Osteoblast (primary cell): ENCODE measurements at regions not wholly inside any gene's neighbourhood (a gene's known extent, or its start where the extent isn't known, plus 50 kb on each side); places are given as distances from the start of the nearest gene placed in this dataset.
"Not testable (repeated sequence)": the region's sequence is repeated elsewhere in the genome, so short reads cannot be mapped to it uniquely, and the experiment has no call there.

Source experiments
- DNase-seq: peaks from one replicate; pipeline ENCODE4 v3.0.0; 2011; ENCODE audit warnings: low spot score, mixed read lengths; ENCODE audit not compliant: insufficient read length; ENCODE audit errors: missing footprints
- H2AFZ ChIP-seq: 2 replicates; pipeline ENCODE4 v1.6.0; 2011; ENCODE audit warnings: mild to moderate bottlenecking, low read length
- H3K27ac ChIP-seq: 2 replicates; pipeline ENCODE4 v1.5.1; 2011; ENCODE audit warnings: mild to moderate bottlenecking, low read depth, low read length, moderate library complexity
- H3K27me3 ChIP-seq: 2 replicates; pipeline ENCODE4 v1.6.0; 2012; ENCODE audit warnings: mild to moderate bottlenecking, control low read depth, inconsistent platforms, low read length, moderate library complexity; ENCODE audit not compliant: insufficient read depth
- H3K36me3 ChIP-seq: 2 replicates; pipeline ENCODE4 v1.5.1; 2011; ENCODE audit warnings: mild to moderate bottlenecking, low read length, control low read depth, moderate library complexity; ENCODE audit not compliant: insufficient read depth
- H3K4me1 ChIP-seq: 2 replicates; pipeline ENCODE4 v1.5.1; 2011; ENCODE audit warnings: mild to moderate bottlenecking, low read length, control low read depth, moderate library complexity; ENCODE audit not compliant: insufficient read depth
- H3K4me2 ChIP-seq: 2 replicates; pipeline ENCODE4 v1.6.0; 2011; ENCODE audit warnings: mild to moderate bottlenecking, low read length; ENCODE audit not compliant: insufficient read depth
- H3K4me3 ChIP-seq: fragments of 200-600 bp; sonication (generic); 3 replicates; pipeline ENCODE4 v1.5.1; 2012; ENCODE audit warnings: mild to moderate bottlenecking, low read length, inconsistent platforms; ENCODE audit not compliant: insufficient read depth
- H3K79me2 ChIP-seq: 2 replicates; pipeline ENCODE4 v1.6.0; 2012; ENCODE audit warnings: mild to moderate bottlenecking, low read length, control low read depth, inconsistent platforms; ENCODE audit not compliant: insufficient read depth
- H3K9me3 ChIP-seq: 2 replicates; pipeline ENCODE4 v1.5.1; 2011; ENCODE audit warnings: low read depth, low read length, control low read depth
- H4K20me1 ChIP-seq: 2 replicates; pipeline ENCODE4 v1.6.0; 2012; ENCODE audit warnings: mild to moderate bottlenecking, low read length, control low read depth; ENCODE audit not compliant: insufficient read depth
- TF ChIP-seq, protein P1 (sequence below): IDR thresholded peaks from 2 replicates; pipeline ENCODE4 v1.5.1; 2011; ENCODE audit warnings: mild to moderate bottlenecking, low read depth, low read length, moderate library complexity; ENCODE audit errors: extremely low read depth

DNA sequence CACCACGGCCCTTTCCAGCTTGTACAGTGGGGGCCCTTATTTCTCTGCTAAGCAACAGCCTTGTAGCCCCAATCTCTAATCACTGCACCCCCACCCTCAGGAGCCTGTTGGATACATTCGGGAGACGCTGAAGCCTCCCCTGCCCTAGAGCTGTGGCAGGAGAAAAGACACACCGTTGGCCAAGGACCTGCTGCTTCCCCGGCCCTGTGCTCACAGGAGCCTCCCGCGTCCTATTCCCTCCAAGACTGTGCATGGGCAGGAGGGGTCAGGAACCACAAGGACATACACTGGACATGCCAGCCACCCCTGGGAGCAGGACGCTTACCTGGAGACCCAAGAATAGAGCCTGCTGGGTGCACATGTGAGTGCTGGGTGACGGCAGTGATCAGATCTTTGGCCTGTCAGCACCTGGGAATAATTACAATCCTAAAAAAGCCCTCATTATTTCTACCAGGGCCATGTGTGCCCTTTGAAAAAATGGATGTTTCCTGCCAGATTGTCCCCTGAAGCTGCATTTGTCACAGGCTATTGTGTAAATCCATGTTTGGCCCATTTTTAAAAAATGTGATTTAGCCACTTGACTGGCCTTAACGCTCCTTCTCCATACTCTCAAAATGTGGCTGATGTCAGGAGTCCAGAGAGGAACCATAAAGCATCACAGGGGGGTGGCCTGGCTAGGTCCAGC lies 590.6 kb downstream of the MATN1 start:
- DNase-seq: no peak

DNA sequence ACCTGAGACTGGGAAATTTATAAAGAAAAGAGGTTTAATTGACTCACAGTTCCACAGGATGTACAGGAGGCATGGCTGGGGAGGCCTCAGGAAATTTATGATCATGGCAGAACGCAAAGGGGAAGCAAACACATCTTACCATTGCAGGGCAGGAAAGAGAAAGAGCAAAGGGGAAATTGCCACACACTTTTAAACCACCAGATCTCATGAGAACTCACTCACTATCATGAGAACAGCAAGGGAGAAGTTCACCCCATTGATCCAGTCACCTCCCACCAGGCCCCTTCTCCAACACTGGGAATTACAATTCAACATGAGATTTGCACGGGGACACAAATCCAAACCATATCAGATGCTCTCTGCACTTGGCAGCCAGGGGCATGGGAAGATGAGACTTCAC lies 592.8 kb downstream of the MATN1 start:
- not testable (repeated sequence) for H3K4me3 ChIP-seq, H3K9me3 ChIP-seq, H3K4me1 ChIP-seq, H3K27me3 ChIP-seq, H2AFZ ChIP-seq, H4K20me1 ChIP-seq, H3K36me3 ChIP-seq, H3K79me2 ChIP-seq, H3K4me2 ChIP-seq, H3K27ac ChIP-seq, DNase-seq

More for the DNA sequence above, 590.6 kb downstream of the MATN1 start:
- no peak overlapping the region for H2AFZ ChIP-seq
- TF ChIP-seq, protein P1, sequence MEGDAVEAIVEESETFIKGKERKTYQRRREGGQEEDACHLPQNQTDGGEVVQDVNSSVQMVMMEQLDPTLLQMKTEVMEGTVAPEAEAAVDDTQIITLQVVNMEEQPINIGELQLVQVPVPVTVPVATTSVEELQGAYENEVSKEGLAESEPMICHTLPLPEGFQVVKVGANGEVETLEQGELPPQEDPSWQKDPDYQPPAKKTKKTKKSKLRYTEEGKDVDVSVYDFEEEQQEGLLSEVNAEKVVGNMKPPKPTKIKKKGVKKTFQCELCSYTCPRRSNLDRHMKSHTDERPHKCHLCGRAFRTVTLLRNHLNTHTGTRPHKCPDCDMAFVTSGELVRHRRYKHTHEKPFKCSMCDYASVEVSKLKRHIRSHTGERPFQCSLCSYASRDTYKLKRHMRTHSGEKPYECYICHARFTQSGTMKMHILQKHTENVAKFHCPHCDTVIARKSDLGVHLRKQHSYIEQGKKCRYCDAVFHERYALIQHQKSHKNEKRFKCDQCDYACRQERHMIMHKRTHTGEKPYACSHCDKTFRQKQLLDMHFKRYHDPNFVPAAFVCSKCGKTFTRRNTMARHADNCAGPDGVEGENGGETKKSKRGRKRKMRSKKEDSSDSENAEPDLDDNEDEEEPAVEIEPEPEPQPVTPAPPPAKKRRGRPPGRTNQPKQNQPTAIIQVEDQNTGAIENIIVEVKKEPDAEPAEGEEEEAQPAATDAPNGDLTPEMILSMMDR: no peak
- H3K4me3 ChIP-seq: no peak overlapping the region
- H4K20me1 ChIP-seq: no peaks in the 10 kb centered on the region
- no peaks in the 10 kb centered on the region for H3K36me3 ChIP-seq
- no peaks in the 10 kb centered on the region for H3K27me3 ChIP-seq
- no peaks in the 10 kb centered on the region for H3K9me3 ChIP-seq
- no peak overlapping the region for H3K27ac ChIP-seq
- no peaks in the 10 kb centered on the region for H3K4me1 ChIP-seq
- H3K79me2 ChIP-seq: no peaks in the 10 kb centered on the region
- H3K4me2 ChIP-seq: no peak overlapping the region

DNA sequence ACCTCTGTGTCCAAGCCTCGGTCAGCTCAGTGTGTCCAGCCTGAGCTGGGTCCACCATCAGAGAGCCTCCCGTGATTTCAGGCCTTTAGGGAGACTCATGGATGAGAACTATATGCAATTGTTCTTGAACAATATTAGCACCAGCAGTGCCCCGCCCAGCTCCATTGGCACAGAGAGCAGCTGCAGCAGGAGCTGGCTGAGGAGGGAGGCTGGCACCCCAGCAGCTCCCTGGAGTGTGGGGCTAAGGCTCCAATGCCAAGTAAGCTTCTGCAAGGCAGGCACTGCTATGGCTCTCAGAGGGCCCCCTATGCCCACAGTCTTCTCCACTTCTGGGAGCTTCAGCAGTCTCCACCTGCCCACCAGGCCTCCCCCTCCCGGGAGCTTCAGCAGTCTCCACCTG lies 593.3 kb downstream of the MATN1 start:
- H3K27ac ChIP-seq: no peak overlapping the region
- no peaks in the 10 kb centered on the region for H4K20me1 ChIP-seq
- H3K4me2 ChIP-seq: no peak overlapping the region
- no peaks in the 10 kb centered on the region for H3K36me3 ChIP-seq
- H3K4me1 ChIP-seq: no peaks in the 10 kb centered on the region
- DNase-seq: no peak
- TF ChIP-seq, protein P1: no peak
- H3K4me3 ChIP-seq: no peak overlapping the region
- no peak overlapping the region for H2AFZ ChIP-seq
- no peaks in the 10 kb centered on the region for H3K9me3 ChIP-seq
- H3K79me2 ChIP-seq: no peaks in the 10 kb centered on the region
- H3K27me3 ChIP-seq: no peaks in the 10 kb centered on the region

DNA sequence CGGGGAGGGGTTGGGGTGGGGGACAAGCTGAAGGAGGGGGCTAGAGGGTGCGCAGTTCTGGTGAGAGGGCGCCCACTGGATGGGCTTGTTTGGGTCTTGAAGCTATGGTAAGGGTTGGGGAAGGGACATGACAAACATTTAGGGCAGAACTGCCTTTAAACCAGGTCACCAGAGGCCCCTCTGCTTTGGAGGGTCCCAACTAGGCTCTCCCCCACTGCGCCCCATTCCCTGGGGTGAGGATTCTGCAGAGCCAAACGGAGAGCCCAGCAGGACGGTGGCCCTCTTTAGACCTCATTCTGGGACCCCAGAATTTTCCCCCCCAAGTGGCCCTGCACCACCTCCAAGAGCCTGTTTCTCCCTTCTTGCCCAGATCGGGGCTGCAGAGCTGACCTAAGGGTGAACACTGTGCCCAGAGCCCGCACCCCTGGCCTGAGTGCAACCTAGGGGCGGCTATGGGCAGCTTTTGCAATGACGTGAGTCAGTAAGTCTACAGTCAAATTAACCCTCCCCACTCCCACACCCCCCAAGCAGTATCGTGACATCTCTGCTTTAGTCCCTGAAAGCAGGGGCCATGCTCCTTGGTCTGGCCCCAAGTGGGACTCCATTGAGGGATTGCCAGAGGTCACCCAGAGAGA lies 593.8 kb downstream of the MATN1 start:
- TF ChIP-seq, protein P1: no peak
- H3K4me2 ChIP-seq: no peak overlapping the region
- H3K4me1 ChIP-seq: no peaks in the 10 kb centered on the region

More for the DNA sequence above, 593.8 kb downstream of the MATN1 start:
- Histone ChIP-seq H4K20me1 (no peaks in the 10 kb centered on the region), H3K36me3 (no peaks in the 10 kb centered on the region), H3K27me3 (no peaks in the 10 kb centered on the region), H3K79me2 (no peaks in the 10 kb centered on the region), H3K27ac (no peak overlapping the region), H3K9me3 (no peaks in the 10 kb centered on the region), H3K4me3 (no peak overlapping the region), H2AFZ (no peak overlapping the region)
- no peak for DNase-seq
